HG03135 (cell line): ENCODE measurements at regions not wholly inside any gene's neighbourhood (a gene's known extent, or its start where the extent isn't known, plus 50 kb on each side); places are given as distances from the start of the nearest gene placed in this dataset.

ENCODE experiments used
- ATAC-seq: cut with Tn5 transposase; IDR thresholded peaks from one replicate; pipeline ENCODE4 v1.9.1; 2021; ENCODE audit warnings: mild to moderate bottlenecking, moderate library complexity; ENCODE audit not compliant: unreplicated experiment

DNA sequence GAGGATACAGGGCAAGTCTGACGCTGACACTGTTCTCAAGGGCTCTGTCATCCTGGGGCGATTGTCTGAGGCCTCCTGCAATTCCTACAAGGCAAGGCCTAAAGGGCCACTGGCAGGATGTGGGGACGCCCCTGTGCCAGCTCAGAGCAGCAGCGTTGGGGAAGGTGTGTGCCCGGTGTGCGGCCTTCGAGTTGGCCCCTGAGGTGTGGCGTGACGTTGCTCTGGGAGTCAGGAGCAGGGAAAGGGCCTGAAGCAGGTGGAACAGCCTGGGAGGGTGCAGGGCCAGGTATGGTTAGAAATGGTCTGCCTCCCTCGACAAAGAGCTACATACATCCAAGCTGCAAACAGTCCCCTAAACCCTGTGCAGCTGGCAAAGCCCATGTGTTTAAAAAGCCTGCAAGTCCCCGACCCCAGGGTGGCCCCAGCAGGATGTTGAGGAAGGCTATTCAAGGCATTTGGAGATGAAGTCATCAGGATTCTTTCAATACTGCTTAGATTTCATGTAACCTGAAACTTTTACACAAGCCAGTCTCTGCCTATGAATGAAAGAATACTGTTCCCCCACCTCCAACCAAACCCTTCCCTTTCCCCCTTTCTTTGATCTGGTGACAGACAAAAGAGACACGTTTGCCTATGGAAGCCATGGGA lies 142.5 kb upstream of the TNS3 start:
- ATAC-seq: no peak

DNA sequence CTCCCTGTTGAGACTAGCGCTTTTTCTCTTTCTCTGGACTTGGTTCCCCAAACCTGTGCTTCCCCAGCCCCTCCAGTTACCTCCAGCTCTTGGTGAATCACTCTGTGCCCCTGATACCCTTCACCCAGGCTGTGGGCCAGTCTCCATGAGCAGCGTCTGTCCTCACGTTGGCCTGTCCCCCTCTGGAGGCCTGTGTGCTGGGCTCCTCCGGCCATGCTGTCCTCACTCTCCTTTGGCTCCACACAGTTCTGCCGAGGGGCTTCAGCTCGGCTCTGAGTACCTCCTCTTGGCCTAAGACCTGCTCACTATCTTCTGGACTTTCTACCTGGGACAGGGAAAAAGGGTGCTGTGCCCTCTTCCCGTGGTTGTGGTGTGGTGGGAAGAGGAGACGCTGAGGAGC lies 140.2 kb upstream of the TNS3 start:
- no peak for ATAC-seq

DNA sequence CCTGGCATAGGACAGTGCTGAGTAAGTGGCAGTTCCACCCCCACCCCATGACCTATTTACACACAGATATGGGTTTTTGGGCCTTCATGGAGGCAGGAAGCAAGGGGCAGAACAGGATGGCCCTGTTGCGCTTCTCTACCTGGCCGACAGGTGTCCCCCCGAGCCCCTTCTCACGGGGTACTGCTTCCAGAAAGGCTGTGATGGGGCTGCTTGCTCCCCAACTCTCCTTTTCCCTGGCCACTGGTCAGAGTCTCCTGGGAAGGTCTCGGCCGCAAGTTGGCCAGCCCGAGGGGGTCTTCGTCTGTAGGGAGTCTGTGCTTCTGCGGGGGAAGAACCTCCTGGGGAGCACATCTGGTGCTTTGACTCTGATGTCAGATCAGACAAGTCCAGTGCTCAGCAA lies 139.8 kb upstream of the TNS3 start:
- ATAC-seq: no peak

DNA sequence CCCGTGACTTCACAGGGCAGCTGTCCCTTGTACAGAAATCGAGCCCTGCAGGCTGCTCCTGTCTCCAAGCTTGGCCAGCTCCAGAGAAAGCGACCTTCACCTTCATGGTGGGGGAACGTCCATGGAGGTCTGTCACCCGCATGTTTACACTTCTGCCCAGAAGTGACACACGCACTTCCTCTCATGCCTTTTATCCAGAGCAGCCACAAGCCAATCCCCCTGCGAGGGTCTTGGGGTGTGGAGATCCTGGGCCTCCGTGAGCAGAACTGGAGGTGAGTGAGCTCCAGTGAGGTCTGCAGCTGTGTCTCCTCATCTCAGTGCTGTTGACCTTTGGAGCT lies 139.0 kb upstream of the TNS3 start:
- no peak for ATAC-seq

DNA sequence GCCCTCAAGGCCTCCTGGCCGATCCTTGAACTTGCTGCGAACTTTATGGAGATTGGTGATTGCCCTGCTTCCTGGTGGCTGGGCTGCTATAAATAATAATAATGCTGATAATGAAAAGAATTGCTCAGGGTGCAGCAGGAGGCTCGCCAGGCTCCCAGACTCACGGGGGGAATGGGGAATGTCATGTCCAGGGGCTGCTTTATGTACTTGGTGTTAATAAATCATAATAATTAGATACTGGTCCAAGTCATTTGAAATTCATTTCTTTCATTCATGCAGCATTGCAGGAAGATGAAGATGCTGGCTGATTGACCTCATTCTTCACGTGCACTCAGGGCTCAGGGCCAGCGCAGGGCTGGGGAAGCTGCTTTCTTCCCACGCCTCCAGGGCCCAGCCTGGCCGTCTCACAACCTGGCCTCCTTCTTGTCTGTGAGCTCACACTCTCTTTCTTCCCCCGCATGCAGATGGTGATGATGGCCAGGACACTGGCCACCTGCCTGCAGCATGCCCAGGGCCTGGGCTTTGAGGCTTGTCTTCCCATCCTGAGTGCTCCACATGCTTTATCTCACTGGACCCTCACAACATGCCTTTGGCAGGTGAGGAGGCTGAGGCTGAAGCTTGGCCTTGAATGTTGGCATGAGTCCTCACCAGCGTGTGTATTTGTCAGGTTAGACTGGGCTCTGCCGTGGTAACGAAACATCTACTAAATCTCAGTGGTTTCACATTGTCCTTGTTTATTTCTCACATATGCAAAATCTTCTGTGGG lies 138.4 kb upstream of the TNS3 start:
- ATAC-seq: no peak

DNA sequence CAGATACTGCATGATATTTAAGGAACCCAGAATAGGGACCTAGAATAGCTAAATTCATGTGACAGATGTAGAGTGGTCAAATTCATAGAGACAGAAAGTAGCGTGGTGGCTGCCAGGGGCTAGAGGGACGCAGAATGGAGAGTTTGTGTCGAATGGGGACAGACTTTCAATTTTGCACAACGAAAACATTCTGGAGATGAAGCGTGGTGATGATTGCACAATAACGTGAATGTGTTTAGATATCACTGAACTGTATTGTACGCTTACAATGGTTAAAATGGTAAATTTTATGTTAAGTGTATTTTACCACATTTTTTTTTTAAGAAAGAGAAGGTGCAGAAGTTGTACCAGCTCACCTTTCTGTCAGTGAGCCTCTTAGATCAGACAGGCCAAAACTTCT lies 137.8 kb upstream of the TNS3 start:
- no peak for ATAC-seq

DNA sequence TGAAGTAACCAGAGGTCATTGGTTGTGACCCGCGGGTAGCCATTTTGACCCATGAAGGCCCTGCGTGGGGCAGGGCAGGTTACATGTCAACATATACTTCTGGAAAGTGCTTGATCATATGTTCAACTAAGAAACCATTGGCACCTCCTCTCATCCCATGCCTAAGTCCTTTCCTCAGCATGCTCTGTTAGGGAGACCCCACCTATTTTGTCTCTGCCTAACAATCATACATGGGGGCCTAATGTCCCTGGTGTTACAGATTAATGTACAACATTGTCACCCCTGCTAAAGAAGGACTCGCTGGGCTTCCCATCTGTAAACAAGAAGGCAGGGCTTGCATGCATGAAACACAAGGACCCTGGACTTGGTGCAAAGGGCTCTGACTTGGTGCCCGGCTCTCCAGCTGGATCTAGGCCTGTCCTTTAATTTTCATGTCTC lies 133.7 kb upstream of the TNS3 start:
- ATAC-seq: no peak

DNA sequence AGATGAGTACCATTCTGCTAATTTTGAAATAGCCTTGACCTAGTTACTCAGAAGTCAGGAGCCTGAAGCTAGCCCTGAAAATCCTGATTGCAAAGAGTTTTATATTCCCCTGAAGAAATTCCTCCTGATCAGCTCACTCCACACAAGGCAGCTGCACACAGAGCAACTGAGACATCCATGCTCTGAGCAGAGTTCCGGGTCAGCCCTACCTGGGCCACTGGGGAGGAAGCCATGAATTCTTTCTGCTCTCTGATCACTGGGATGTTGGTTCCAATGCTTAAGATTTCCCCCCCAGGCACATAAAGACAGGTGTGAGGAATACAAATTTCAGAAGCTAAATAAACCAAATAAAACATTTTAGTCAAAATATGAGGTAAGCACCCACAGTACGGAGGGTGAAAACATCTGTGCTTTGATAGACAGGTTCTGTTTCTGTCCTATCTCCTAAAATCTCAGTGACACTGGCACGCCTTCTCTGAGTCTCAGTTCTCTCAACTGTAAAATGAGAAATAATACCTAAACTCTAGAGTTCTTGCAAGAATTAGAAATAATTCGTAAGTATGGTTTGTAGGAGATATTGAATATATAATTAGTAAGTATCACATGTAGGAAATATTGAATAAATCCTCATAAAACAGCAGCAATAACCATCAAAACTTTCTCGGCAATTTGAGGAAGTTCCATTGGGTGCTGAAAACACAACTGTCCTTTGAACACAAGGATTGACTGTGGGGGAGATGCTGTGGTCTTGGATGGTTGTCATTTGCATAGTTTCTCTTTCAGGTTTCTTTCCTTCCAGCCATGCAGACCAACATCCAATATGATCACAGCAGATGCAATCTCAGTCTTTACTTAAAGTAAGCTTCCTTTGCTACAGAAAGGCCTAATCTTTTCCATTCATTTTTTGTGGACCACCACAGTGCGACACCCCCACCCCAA lies 133.0 kb upstream of the TNS3 start:
- ATAC-seq: peak; percentile 97

DNA sequence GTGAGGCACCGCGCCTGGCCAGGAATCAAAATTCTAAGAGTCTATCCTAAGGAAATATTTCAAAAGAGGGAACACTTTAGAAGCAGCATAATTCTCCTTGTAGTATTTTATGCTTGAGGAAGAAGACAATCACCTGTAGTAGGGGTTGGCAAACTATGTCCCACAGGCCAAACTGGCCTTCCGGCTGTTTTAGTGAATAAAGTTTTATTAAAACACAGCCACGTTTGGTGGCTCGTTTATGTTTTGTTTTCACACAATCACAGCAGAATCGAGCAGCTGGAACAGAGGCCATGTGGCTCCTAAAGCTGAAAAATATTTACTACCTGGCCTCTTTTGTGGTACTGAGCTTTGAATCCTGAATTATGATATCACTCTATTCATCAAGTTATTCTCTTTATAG lies 131.7 kb upstream of the TNS3 start:
- ATAC-seq: no peak

DNA sequence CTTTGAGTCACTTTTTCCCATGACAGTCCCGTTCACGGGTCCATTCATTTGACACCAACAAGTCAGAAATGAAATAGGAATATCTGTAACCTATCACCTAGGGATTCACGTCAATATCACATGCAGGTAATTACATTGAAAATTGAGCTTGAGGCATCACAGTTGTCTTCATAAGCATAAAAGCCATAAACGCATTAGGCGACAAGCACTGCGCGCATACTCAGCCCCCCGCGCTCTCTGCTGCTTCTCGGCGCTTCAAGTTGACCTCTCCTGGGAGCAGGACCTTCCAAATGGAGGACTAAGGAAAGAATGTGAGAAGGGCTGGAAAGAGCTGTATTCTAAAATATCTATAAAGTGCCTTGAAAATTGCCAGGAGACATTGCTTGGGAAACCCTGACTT lies 130.5 kb upstream of the TNS3 start:
- ATAC-seq: no peak

DNA sequence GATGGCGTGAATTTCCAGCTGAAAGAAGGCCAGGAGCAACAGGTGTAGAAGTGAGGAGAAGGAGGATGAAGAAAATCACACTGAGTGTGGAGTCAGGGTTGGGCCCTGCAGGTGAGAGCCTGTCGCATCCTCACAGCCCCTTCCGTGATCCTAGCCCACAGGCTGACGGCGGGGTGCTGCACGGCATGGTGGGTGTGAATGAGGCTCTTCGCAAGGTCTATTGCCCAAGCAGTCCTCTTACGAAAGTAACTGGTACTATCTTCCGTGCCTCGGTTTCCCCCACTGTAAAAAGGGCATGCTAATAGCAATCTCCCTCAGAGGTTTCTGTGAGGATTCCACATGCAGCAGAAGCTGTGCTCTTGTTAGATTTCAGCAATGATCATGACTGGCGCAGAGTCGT lies 129.9 kb upstream of the TNS3 start:
- ATAC-seq: no peak

DNA sequence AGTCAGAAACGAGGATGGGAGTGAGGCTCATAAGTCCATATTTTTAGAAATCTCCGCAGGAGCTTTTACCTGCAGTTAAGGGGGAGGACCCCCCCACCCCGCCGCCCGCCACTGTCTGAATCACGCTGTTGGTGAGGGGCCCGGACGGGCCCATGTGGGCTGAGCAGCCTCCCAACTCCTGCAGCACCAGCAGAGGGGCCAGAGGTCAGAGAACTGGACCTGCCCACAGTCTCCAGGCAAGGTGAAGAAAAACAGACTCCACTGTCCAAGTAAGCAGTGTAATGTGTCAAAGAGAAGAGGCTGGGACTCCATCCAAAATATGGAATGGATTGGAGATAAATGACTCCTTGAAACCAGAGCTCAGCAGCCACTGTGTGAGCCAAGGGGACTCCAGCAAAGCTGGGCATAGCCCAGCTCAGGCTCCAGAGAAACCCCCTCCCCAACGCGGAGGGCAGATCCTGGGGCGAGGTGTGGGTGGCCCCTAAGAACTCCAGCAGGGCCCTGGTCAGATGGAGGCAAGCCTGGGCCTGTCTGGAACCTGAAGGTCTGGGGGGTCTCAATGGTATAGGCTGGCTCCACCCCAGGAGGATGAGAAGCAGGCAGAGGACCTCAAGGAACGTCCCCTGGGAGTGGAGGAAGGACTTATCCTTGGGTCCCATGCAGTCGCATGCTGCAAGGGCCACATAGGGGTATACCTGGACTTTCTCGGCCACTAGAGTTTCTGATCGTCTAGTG lies 128.5 kb upstream of the TNS3 start:
- no peak for ATAC-seq

DNA sequence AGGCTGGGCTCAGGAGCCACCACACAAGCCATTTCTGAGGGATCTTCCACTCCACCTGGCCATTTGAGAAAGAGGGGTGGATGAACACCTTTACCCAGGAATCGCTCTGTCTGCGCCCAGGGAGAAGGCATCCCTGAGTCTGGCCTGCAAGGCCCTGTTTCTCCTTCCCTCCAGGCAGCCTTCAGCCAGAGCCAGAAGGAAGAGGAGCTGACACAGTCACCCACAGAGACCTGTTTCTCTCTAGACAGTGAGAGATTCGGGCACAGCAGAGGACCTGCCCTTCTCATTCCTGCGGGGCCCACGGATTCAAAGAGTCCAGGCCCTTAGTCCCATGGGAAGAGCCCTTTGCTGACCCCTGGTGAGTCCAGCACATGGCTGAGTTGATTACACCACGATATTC lies 127.5 kb upstream of the TNS3 start:
- ATAC-seq: no peak

DNA sequence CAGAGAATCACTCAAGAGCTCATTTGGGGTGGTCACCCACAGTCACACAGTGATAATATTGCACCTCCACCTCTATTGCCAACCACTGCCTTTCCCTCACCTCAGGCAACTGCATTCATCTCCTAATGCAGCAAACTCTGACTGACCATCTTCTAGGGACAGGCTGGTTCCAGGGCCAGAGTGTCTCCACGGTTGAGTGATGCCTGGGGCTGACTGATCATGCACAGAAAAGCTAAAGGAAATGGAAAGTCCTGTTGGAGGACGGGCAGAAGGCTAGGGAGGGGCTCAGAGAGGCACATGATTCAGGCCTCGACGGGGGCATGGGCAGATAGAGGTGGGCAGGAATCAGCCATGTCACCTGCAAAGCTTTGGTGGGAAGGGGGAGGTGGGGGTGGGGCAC lies 127.1 kb upstream of the TNS3 start:
- no peak for ATAC-seq

DNA sequence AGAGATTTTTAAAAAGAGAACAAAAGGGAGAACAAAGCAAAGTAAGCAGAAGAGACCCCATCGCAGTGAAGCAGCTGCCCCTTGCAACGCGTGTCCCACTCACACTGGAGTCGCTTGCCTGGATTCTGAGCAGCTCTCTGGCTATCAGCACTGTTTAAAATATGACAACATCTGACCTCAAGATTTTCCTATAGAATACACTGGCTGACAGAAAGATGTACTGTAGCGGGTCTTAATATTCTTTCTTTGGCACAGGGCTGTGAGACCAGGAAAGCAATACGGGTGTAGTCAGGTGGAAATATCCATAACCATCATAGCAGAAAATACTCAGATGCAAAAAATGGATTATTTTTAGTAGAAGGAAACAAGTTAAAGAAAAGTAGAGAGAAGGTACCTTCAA lies 125.7 kb upstream of the TNS3 start:
- ATAC-seq: no peak

DNA sequence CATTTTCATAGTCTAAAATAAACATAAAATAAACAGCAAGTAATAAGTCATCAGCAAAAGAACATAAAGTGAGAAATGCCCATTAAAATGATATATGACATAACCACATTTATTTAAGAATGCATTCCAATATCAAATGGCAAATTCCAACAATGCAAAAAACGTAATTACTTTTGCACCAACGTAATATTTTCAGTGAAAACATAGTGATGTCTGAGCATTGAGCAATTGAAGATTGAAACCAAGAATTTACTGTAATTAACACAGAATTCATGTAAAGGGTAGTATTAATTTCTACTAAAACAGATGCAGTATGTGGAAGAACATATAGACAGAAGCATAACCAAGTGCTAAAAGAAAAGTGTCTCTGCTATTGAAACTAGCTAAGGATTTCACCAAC lies 123.0 kb upstream of the TNS3 start:
- no peak for ATAC-seq

DNA sequence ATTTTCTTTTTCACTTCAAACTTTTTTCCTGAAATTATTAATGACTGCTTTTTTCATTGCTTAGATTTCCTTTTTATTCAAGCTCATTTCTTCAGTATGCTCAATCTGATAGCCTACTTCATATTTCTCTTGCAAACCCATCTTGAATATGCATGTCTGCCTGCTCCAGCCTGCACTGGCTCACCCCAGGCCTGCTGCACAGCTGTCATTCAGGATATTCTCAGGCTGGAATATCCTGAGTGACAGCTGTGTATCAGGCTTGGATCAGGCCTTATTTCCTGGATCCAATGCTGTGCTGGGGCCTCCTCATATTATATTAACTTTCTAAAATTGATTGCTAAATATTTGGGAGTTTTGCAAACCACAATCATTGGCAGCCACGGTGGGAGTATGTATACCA lies 120.2 kb upstream of the TNS3 start:
- ATAC-seq: no peak

DNA sequence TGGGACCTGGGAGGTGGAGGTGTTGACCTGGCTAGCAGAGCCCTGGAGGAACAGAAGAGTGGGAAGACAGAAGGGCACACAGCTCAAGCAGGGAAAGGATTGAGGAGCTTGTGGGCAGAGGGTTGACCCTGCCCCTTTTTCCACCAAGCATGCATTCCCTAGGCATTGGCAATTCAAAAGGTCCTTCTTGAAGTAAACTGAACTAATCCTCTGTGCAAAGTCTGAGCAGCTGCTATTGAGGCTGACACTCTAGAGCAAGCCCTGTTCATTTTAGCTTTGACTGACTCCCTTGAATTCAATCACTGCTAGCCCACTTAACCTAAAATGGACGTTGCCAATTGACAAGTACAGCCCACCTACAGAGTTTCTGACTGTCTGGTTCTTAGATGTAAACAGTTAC lies 116.5 kb upstream of the TNS3 start:
- no peak for ATAC-seq

DNA sequence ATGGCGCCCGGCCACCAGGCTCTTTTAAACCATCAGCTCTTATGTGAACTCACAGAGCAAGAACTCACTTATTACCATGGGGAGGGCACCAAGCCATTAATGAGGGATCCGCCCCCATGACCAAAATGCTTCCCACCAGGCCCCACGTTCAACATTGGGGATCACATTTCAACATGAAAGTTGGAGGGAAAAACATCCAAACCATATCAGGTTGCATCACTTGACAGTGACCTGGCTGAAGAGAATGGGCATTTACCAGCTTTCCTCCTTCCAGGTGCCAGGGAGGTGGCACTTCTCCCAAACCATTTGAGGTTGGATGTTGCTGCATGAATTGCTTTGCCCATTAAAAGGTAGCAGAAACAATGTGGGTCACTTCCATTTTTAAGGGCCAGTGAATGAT lies 115.6 kb upstream of the TNS3 start:
- ATAC-seq: no peak

DNA sequence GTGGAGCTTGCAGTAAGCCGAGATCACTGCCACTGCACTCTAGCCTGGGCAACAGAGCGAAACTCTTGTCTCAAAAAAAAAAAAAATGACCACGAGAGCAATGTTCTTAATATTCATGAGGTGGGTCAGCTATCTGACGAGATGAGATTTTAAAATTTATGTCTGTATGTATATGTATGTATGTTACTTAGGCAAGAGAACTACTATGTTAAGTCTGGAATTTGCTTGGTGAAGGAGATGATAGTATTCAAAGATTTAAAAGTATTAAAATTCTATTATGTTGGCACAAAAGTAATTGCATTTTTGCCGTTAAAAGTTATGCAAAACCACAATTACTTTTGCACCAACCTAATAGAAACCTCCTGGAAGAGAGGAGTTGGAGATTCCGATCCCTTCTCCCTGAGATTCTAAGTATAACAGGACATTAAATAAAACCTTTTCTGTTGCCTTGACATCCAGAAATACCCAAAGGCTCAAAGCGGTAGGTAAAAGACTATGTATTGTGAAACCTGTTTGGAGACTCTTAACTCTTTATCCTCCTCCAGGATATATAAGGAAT lies 114.3 kb upstream of the TNS3 start:
- no peak for ATAC-seq

DNA sequence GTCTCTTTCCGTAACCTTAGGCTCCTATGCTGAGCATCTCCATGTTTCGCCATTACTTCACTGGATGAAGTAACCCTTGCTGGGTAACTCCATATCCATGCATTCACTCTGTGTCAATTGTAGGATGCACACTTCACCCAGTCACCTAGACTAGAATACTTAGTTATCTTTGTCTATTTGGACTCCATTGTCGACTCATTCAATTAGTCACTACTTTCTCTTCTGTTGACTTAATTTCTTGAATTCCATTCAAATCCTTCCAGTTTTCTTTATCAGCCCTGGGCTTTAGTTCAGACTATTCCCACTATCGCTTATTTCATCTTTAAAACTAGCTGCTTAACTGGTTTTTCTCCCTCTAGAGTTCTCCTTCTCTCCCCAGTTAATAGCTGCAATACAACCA lies 111.3 kb upstream of the TNS3 start:
- no peak for ATAC-seq
